Liver (tissue), 8 donors: ENCODE measurements at regions not wholly inside any gene's neighbourhood (a gene's known extent, or its start where the extent isn't known, plus 50 kb on each side); places are given as distances from the start of the nearest gene placed in this dataset.

Experiments
- DNase-seq: peaks from one replicate; pipeline ENCODE4 v3.0.0-alpha.2; 2017; ENCODE audit warnings: low spot score
- H3K27ac ChIP-seq, 2 donors: one replicate each; pipeline ENCODE4 v1.7.0; 2013; ENCODE audit warnings: inconsistent platforms in 2 of 2, low read length in 2 of 2, control low read depth in 1 of 2, low read depth in 1 of 2, mild to moderate bottlenecking in 1 of 2
- H3K27me3 ChIP-seq, 4 donors: one replicate each; pipeline versions ENCODE4 v1.6.1 to v1.7.0; 2013; ENCODE audit warnings: low read length in 3 of 4, inconsistent platforms in 1 of 4, mild to moderate bottlenecking in 1 of 4, moderate library complexity in 1 of 4; ENCODE audit not compliant: control insufficient read depth in 4 of 4, insufficient read depth in 4 of 4
- H3K36me3 ChIP-seq, 4 donors: one replicate each; pipeline versions ENCODE4 v1.6.1 to v1.7.0; 2013; ENCODE audit warnings: low read length in 3 of 4, mild to moderate bottlenecking in 3 of 4, low read depth in 1 of 4, moderate library complexity in 1 of 4; ENCODE audit not compliant: control insufficient read depth in 4 of 4, insufficient read depth in 3 of 4
- H3K4me1 ChIP-seq, 4 donors: one replicate each; pipeline versions ENCODE4 v1.6.1 to v1.7.0; 2013; ENCODE audit warnings: low read length in 3 of 4, mild to moderate bottlenecking in 3 of 4, moderate library complexity in 1 of 4; ENCODE audit not compliant: control insufficient read depth in 4 of 4, insufficient read depth in 4 of 4
- H3K4me3 ChIP-seq, 3 donors: one replicate each; pipeline versions ENCODE4 v1.6.1 to v1.7.0; 2013; ENCODE audit warnings: low read length in 3 of 3, control low read depth in 1 of 3, low read depth in 1 of 3, mild to moderate bottlenecking in 1 of 3
- H3K9ac ChIP-seq, 2 donors: one replicate each; pipeline ENCODE4 v1.7.0; 2013; ENCODE audit warnings: low read length in 2 of 2, mild to moderate bottlenecking in 2 of 2, moderate library complexity in 2 of 2, control low read depth in 1 of 2, low read depth in 1 of 2
- H3K9me3 ChIP-seq, 4 donors: one replicate each; pipeline versions ENCODE4 v1.6.1 to v1.7.0; 2013; ENCODE audit warnings: low read length in 3 of 4; ENCODE audit not compliant: control insufficient read depth in 4 of 4
- ATF3 ChIP-seq: IDR thresholded peaks from 2 replicates; pipeline ENCODE4 v1.6.1; 2016; ENCODE audit warnings: antibody characterized with exemption
- CTCF ChIP-seq: fragments of 150-350 bp; IDR thresholded peaks from 2 replicates; pipeline ENCODE4 v1.5.1; 2017; ENCODE audit warnings: improper control_type of control experiment, low read depth, low read length; ENCODE audit not compliant: missing input control
- EGR1 ChIP-seq, 2 donors: IDR thresholded peaks; 2 replicates each; pipeline ENCODE4 v1.6.1; 2016 to 2018; ENCODE audit warnings: antibody characterized with exemption in 2 of 2, low read depth in 2 of 2
- FOXA1 ChIP-seq: IDR thresholded peaks from 2 replicates; pipeline ENCODE4 v1.6.1; 2016; ENCODE audit warnings: antibody characterized with exemption
- GABPA ChIP-seq, 2 donors: IDR thresholded peaks in 1 of 2; conservative IDR thresholded peaks in 1 of 2; 2 replicates each; pipeline ENCODE4 v1.6.1; 2016; ENCODE audit warnings: antibody characterized with exemption in 2 of 2, mild to moderate bottlenecking in 1 of 2, moderate library complexity in 1 of 2
- HNF4A ChIP-seq, 2 donors: conservative IDR thresholded peaks; 2 replicates each; pipeline ENCODE4 v1.6.1; 2016; ENCODE audit warnings: antibody characterized with exemption in 2 of 2, mild to moderate bottlenecking in 2 of 2
- HNF4G ChIP-seq: IDR thresholded peaks from 2 replicates; pipeline ENCODE4 v1.6.1; 2016; ENCODE audit warnings: antibody characterized with exemption
- JUND ChIP-seq, 2 donors: IDR thresholded peaks; 2 replicates each; pipeline ENCODE4 v1.6.1; 2016; ENCODE audit warnings: antibody characterized with exemption in 2 of 2
- MAX ChIP-seq: IDR thresholded peaks from 2 replicates; pipeline ENCODE4 v1.6.1; 2016; ENCODE audit warnings: antibody characterized with exemption
- NR2F2 ChIP-seq: IDR thresholded peaks from 2 replicates; pipeline ENCODE4 v1.6.1; 2016; ENCODE audit warnings: antibody characterized with exemption
- RAD21 ChIP-seq, 2 donors: IDR thresholded peaks; 2 replicates each; pipeline ENCODE4 v1.6.1; 2016; ENCODE audit warnings: antibody characterized with exemption in 2 of 2, mild to moderate bottlenecking in 2 of 2
- REST ChIP-seq: IDR thresholded peaks from 2 replicates; pipeline ENCODE4 v1.6.1; 2016; ENCODE audit warnings: antibody characterized with exemption, mild to moderate bottlenecking
- RXRA ChIP-seq, 2 donors: IDR thresholded peaks; 2 replicates each; pipeline ENCODE4 v1.6.1; 2017 to 2018; ENCODE audit warnings: antibody characterized with exemption in 2 of 2, mild to moderate bottlenecking in 1 of 2
- SP1 ChIP-seq: IDR thresholded peaks from 2 replicates; pipeline ENCODE4 v1.6.1; 2018; ENCODE audit warnings: antibody characterized with exemption, mild to moderate bottlenecking
- TAF1 ChIP-seq: conservative IDR thresholded peaks from 2 replicates; pipeline ENCODE4 v1.6.1; 2016; ENCODE audit warnings: antibody characterized with exemption, mild to moderate bottlenecking
- YY1 ChIP-seq: IDR thresholded peaks from 2 replicates; pipeline ENCODE4 v1.6.1; 2016; ENCODE audit warnings: antibody characterized with exemption, mild to moderate bottlenecking
- ZBTB33 ChIP-seq: IDR thresholded peaks from 2 replicates; pipeline ENCODE4 v1.6.1; 2016; ENCODE audit warnings: antibody characterized with exemption
- WGBS: extraction: QIAGEN DNeasy Blood & Tissue Kit; methylation state at CpG from one replicate; pipeline ENCODE4 v1.1.7; 2013; 5-methylcytosine and 5-hydroxymethylcytosine counted together
- donor health status: healthy.
- donor health status: healthy.
- donor health status: healthy.
- donor health status: healthy.
- donor health status: healthy.

GRCh38 chr12:24535334-24536069, 413.4 kb downstream of the BCAT1 start:
- TF ChIP-seq TAF1 (no peak), HNF4G (peak; percentile 56), RAD21 (IDR thresholded peaks at IDR 0.05) (no peak), FOXA1 (no peak), ZBTB33 (no peak), RXRA (IDR thresholded peaks at IDR 0.05) (peak; percentile 46 to 62), SP1 (peak; percentile 86), JUND (IDR thresholded peaks at IDR 0.05) (peak; percentile 19 to 40), HNF4A (conservative IDR thresholded peaks at IDR 0.05) (peak; percentile 86 to 89), YY1 (peak; percentile 29), ATF3 (peak; percentile 32), MAX (no peak), NR2F2 (no peak), REST (peak; percentile 63)
- H3K4me1 ChIP-seq, result peaks cover 5 to 59% (median 40%) of the 10 kb centered on the region in 4 donors
- no peak overlapping the region for H3K4me3 ChIP-seq
- no peaks in the 10 kb centered on the region for H3K27me3 ChIP-seq
- no peaks in the 10 kb centered on the region for H3K36me3 ChIP-seq
- no peak overlapping the region for H3K9ac ChIP-seq
- WGBS, result 18% methylated on average over 6 of the region's 6 CpGs
- DNase-seq, result no peak
- peak overlapping the region; percentile 60 to 81 for H3K27ac ChIP-seq
- H3K9me3 ChIP-seq, result no peaks in the 10 kb centered on the region

GRCh38 chr12:24534622-24535021, 414.3 kb downstream of the BCAT1 start:
- WGBS, result 65% methylated on average over 4 of the region's 4 CpGs
- no peak for TF ChIP-seq GABPA (IDR thresholded peaks at IDR 0.05 in 1 of 2, conservative IDR thresholded peaks at IDR 0.05 in 1 of 2)
- no peak for TF ChIP-seq HNF4G
- TF ChIP-seq SP1, result no peak
- no peak for TF ChIP-seq FOXA1
- no peak for TF ChIP-seq ZBTB33
- no peak for TF ChIP-seq EGR1 (IDR thresholded peaks at IDR 0.05; ENCODE audit: low read depth in 2 of 2)
- no peak for TF ChIP-seq HNF4A (conservative IDR thresholded peaks at IDR 0.05)
- no peak for TF ChIP-seq RAD21 (IDR thresholded peaks at IDR 0.05)
- no peak for TF ChIP-seq TAF1
- no peak for TF ChIP-seq JUND (IDR thresholded peaks at IDR 0.05)
- TF ChIP-seq CTCF, result no peak
- TF ChIP-seq REST, result no peak
- H3K4me1 ChIP-seq, result peaks cover 5 to 54% (median 40%) of the 10 kb centered on the region in 4 donors

More at GRCh38 chr12:24534622-24535021, 414.3 kb downstream of the BCAT1 start:
- Histone ChIP-seq H3K27ac (peak overlapping the region; percentile 60 to 81), H3K9ac (no peak overlapping the region), H3K9me3 (no peaks in the 10 kb centered on the region), H3K36me3 (no peaks in the 10 kb centered on the region), H3K27me3 (no peaks in the 10 kb centered on the region), H3K4me3 (no peak overlapping the region)
- no peak for DNase-seq
